Colonic mucosa (tissue), 4 donors: ENCODE measurements at regions not wholly inside any gene's neighbourhood (a gene's known extent, or its start where the extent isn't known, plus 50 kb on each side); places are given as distances from the start of the nearest gene placed in this dataset.

Experiments
- DNase-seq: peaks from one replicate; pipeline ENCODE4 v3.0.0-alpha.2; 2020
- H3K27ac ChIP-seq: fragments of 200-600 bp; one replicate; pipeline ENCODE4 v1.8.0; 2021
- H3K27me3 ChIP-seq: fragments of 200-600 bp; one replicate; pipeline ENCODE4 v1.8.0; 2021
- H3K36me3 ChIP-seq: fragments of 200-600 bp; one replicate; pipeline ENCODE4 v1.8.0; 2021
- H3K4me1 ChIP-seq: fragments of 200-600 bp; one replicate; pipeline ENCODE4 v1.8.0; 2021; ENCODE audit warnings: mild to moderate bottlenecking
- H3K4me3 ChIP-seq: fragments of 200-600 bp; one replicate; pipeline ENCODE4 v1.8.0; 2021
- H3K9ac ChIP-seq, 2 donors: one replicate each; pipeline ENCODE4 v1.7.0; 2013; ENCODE audit warnings: control low read depth in 2 of 2, low read depth in 2 of 2, low read length in 2 of 2
- H3K9me3 ChIP-seq: fragments of 200-600 bp; one replicate; pipeline ENCODE4 v1.8.0; 2021
- intact Hi-C: fragments of 100-400 bp; cut with DNase I; formaldehyde crosslinking; loops from one replicate; pipeline ENCODE4 v1.14.1; 2022
- TF ChIP-seq, protein P1 (sequence below): fragments of 200-600 bp; IDR thresholded peaks from one replicate; pipeline ENCODE4 v1.8.0; 2022; ENCODE audit warnings: antibody characterized with exemption, mild to moderate bottlenecking
- donor health status: healthy.
- donor health status: DM: no; HTN: no; CAD: no.
- donor health status: DM: no; HTN: no; CAD: no.

DNA sequence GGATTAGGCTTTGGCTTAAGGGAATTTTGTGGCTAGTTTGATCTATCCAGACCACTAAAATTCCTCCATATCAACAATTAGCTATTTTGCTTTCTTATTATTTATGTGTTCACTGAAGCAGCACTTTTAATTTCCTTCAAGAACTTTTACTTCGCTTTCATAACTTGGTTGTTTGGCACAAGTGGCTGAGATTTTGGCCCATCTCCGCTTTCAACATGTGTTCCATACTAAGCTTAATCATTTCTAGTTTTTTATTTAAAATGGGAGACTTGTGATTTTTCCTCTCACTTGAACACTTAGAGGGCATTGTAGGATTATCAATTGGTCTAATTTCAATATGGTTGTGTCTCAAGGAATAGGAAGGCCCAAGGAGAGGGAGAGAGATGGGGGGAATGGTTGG lies 102.4 kb upstream of the HSF2 start:
- Histone ChIP-seq H3K4me1 (no peaks in the 10 kb centered on the region), H3K4me3 (no peak overlapping the region), H3K27ac (no peak overlapping the region), H3K9me3 (no peaks in the 10 kb centered on the region), H3K36me3 (no peaks in the 10 kb centered on the region), H3K9ac (no peak overlapping the region), H3K27me3 (no peaks in the 10 kb centered on the region)
- DNase-seq, result no peak
- intact Hi-C loops, result no loop called here
- TF ChIP-seq, protein P1, sequence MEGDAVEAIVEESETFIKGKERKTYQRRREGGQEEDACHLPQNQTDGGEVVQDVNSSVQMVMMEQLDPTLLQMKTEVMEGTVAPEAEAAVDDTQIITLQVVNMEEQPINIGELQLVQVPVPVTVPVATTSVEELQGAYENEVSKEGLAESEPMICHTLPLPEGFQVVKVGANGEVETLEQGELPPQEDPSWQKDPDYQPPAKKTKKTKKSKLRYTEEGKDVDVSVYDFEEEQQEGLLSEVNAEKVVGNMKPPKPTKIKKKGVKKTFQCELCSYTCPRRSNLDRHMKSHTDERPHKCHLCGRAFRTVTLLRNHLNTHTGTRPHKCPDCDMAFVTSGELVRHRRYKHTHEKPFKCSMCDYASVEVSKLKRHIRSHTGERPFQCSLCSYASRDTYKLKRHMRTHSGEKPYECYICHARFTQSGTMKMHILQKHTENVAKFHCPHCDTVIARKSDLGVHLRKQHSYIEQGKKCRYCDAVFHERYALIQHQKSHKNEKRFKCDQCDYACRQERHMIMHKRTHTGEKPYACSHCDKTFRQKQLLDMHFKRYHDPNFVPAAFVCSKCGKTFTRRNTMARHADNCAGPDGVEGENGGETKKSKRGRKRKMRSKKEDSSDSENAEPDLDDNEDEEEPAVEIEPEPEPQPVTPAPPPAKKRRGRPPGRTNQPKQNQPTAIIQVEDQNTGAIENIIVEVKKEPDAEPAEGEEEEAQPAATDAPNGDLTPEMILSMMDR, result no peak

DNA sequence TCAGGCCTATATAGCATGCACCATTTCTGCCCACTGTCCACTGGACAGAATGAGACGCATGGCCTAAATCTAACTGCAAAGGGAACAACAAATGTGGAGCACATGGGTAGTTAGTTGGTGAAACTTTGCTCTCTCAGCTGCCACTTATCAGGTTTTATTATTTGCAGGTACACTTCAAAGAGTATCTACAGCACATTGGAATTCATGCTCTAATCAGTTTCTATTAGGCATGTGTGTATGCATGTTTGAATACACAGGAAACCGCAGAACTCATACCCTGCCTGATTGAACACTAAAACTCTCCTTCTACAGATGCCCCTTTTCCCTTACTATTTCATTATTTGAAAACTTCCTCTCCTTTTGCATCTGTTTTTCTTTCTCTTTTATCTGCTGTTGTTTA lies 97.4 kb upstream of the HSF2 start:
- H3K9ac ChIP-seq, result no peak overlapping the region
- H3K9me3 ChIP-seq, result no peaks in the 10 kb centered on the region
- H3K27ac ChIP-seq, result no peak overlapping the region
- DNase-seq, result no peak
- H3K4me1 ChIP-seq, result no peaks in the 10 kb centered on the region
- H3K36me3 ChIP-seq, result no peaks in the 10 kb centered on the region
- H3K4me3 ChIP-seq, result no peak overlapping the region
- H3K27me3 ChIP-seq, result no peaks in the 10 kb centered on the region
- intact Hi-C loops, result no loop called here
- TF ChIP-seq, protein P1, result no peak

DNA sequence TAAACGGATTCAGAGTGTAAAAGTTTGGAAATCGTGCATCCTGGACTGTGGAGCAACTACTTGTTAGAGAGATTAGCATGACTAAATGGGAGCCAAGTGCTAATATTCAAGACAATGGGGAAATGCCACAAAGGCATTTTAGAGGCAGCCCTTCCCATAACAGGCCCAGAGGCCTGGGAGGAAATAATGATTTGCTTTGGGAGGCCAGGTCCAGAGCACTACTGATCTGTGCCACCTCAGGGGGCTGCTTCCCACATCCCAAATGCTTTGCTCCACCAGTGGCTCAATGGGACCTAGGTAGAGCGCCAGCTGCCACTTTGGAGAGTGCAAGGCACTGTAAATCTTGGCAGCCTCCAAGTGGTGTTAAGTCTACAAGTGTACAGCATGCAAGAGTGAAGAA lies 91.9 kb upstream of the HSF2 start:
- no peaks in the 10 kb centered on the region for H3K4me1 ChIP-seq
- no peak overlapping the region for H3K9ac ChIP-seq
- TF ChIP-seq, protein P1, result no peak
- H3K27me3 ChIP-seq, result no peaks in the 10 kb centered on the region
- H3K36me3 ChIP-seq, result no peaks in the 10 kb centered on the region
- H3K27ac ChIP-seq, result no peak overlapping the region
- no peak overlapping the region for H3K4me3 ChIP-seq
- intact Hi-C loops, result no loop called here
- DNase-seq, result no peak
- H3K9me3 ChIP-seq, result no peaks in the 10 kb centered on the region

DNA sequence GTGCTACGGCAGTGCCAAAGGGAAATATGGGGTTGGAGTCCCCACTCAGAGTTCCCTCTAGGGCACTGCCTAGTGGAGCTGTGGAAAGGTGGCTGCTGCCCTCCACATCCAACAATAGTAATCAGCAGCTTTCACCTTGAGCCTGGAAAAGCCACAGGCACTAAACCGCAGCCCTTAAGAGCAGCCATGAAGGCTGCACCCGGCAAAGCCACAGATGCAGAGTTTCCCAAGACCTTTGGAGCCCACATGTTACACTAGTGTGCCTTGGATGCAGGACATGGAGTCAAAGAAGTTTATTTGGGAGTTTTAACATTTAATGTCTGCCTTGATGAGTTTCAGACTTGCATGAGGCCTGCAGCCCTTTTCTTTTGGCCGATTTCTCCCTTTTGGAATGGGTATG lies 91.4 kb upstream of the HSF2 start:
- H3K36me3 ChIP-seq, result no peaks in the 10 kb centered on the region
- H3K27me3 ChIP-seq, result no peaks in the 10 kb centered on the region
- H3K4me1 ChIP-seq, result no peaks in the 10 kb centered on the region
- no peak overlapping the region for H3K27ac ChIP-seq
- TF ChIP-seq, protein P1, result no peak
- DNase-seq, result no peak
- no peak overlapping the region for H3K4me3 ChIP-seq
- no peak overlapping the region for H3K9ac ChIP-seq
- H3K9me3 ChIP-seq, result no peaks in the 10 kb centered on the region
- intact Hi-C loops, result no loop called here

DNA sequence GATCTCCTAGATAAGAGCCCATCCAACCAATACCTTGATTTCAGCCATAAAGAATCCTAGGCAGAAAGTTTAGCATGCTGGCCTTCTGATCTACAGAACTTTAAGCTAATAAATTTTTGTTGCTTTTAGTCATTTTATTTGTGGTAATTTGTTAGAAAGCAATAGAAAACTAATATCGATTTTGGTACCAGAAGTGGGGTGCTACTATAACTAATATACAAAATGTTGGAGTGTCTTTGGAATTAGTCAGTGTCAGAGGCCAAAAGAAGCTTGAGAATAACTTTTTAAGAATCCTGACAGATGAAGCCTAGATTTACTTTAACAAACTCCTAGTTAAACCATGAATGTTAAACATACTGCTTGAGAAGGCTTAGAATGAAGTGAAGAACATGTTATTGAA lies 83.6 kb upstream of the HSF2 start:
- intact Hi-C loops, result no loop called here
- Histone ChIP-seq H3K36me3 (no peaks in the 10 kb centered on the region), H3K9ac (no peak overlapping the region), H3K9me3 (no peaks in the 10 kb centered on the region), H3K4me3 (no peak overlapping the region), H3K27me3 (no peaks in the 10 kb centered on the region), H3K4me1 (no peaks in the 10 kb centered on the region), H3K27ac (no peak overlapping the region)
- no peak for DNase-seq
- TF ChIP-seq, protein P1, result no peak

DNA sequence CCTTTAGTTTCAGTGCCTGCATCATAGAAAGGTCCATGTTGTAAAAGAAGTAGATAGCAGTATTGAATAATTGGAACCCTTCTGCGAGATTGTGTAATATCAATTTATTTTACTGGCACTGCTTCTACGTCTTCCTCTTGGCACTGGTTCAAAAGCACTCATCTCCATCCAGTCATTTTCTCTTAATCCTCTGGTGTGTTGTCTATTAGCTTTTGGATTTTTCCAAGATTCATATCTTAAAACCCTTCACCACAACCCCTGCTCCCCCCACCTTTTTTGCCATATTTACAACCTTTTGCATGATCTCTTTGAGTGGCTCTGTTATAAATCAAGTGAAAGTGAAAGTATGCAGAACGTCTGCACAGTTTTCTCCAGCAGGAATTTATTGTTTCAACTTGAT lies 76.6 kb upstream of the HSF2 start:
- TF ChIP-seq, protein P1, result no peak
- no peaks in the 10 kb centered on the region for H3K27me3 ChIP-seq
- no peak for DNase-seq
- H3K4me3 ChIP-seq, result peak overlapping the region; percentile 13
- no peaks in the 10 kb centered on the region for H3K4me1 ChIP-seq
- H3K9ac ChIP-seq, result no peak overlapping the region
- H3K36me3 ChIP-seq, result no peaks in the 10 kb centered on the region
- intact Hi-C loops, result no loop called here
- no peak overlapping the region for H3K27ac ChIP-seq
- H3K9me3 ChIP-seq, result no peaks in the 10 kb centered on the region
